ENCODE measurements at regions not wholly inside any gene's neighbourhood (a gene's known extent, or its start where the extent isn't known, plus 50 kb on each side); places are given as distances from the start of the nearest gene placed in this dataset.

- Histone ChIP-seq H3K4me1 (ENCODE audit: insufficient read depth, low read length) (peaks cover 13% of the 10 kb centered on the region), H3K9ac (ENCODE audit: low read depth, low read length) (no peak overlapping the region), H3K9me3 (ENCODE audit: control insufficient read depth, insufficient read depth, low read length) (peaks cover 6% of the 10 kb centered on the region), H3K36me3 (ENCODE audit: insufficient read depth, low read length) (no peaks in the 10 kb centered on the region)
Measured at GRCh38 chr2:81996332-81996731, 1691.8 kb upstream of the LRRTM1 start.

GRCh38 chr2:81991282-81991681 is 1686.7 kb upstream of the LRRTM1 start:
- Histone ChIP-seq H3K36me3 (ENCODE audit: insufficient read depth, low read length) (no peaks in the 10 kb centered on the region), H3K4me1 (ENCODE audit: insufficient read depth, low read length) (no peaks in the 10 kb centered on the region), H3K9me3 (ENCODE audit: control insufficient read depth, insufficient read depth, low read length) (peaks cover 11% of the 10 kb centered on the region), H3K9ac (ENCODE audit: low read depth, low read length) (no peak overlapping the region)

- Histone ChIP-seq H3K36me3 (ENCODE audit: insufficient read depth, low read length) (no peaks in the 10 kb centered on the region), H3K9ac (ENCODE audit: low read depth, low read length) (no peak overlapping the region), H3K9me3 (ENCODE audit: control insufficient read depth, insufficient read depth, low read length) (peaks cover 11% of the 10 kb centered on the region), H3K4me1 (ENCODE audit: insufficient read depth, low read length) (no peaks in the 10 kb centered on the region)
Measured at GRCh38 chr2:81987370-81987769, 1682.8 kb upstream of the LRRTM1 start.

- Histone ChIP-seq H3K9me3 (ENCODE audit: control insufficient read depth, insufficient read depth, low read length) (no peaks in the 10 kb centered on the region), H3K9ac (ENCODE audit: low read depth, low read length) (no peak overlapping the region), H3K4me1 (ENCODE audit: insufficient read depth, low read length) (no peaks in the 10 kb centered on the region), H3K36me3 (ENCODE audit: insufficient read depth, low read length) (no peaks in the 10 kb centered on the region)
Measured at GRCh38 chr2:81984969-81985637, 1680.6 kb upstream of the LRRTM1 start.

- H3K9ac ChIP-seq (ENCODE audit: low read depth, low read length): no peak overlapping the region
- no peaks in the 10 kb centered on the region for H3K36me3 ChIP-seq (ENCODE audit: insufficient read depth, low read length)
- no peaks in the 10 kb centered on the region for H3K9me3 ChIP-seq (ENCODE audit: control insufficient read depth, insufficient read depth, low read length)
- no peaks in the 10 kb centered on the region for H3K4me1 ChIP-seq (ENCODE audit: insufficient read depth, low read length)
Measured at GRCh38 chr2:81981585-81981984, 1677.0 kb upstream of the LRRTM1 start.

- no peaks in the 10 kb centered on the region for H3K9me3 ChIP-seq (ENCODE audit: control insufficient read depth, insufficient read depth, low read length)
- no peak overlapping the region for H3K9ac ChIP-seq (ENCODE audit: low read depth, low read length)
- no peaks in the 10 kb centered on the region for H3K36me3 ChIP-seq (ENCODE audit: insufficient read depth, low read length)
- no peaks in the 10 kb centered on the region for H3K4me1 ChIP-seq (ENCODE audit: insufficient read depth, low read length)
Measured at GRCh38 chr2:81979086-81979485, 1674.5 kb upstream of the LRRTM1 start.

GRCh38 chr2:81976998-81977397 is 1672.4 kb upstream of the LRRTM1 start:
- no peaks in the 10 kb centered on the region for H3K36me3 ChIP-seq (ENCODE audit: insufficient read depth, low read length)
- H3K9me3 ChIP-seq (ENCODE audit: control insufficient read depth, insufficient read depth, low read length): no peaks in the 10 kb centered on the region
- H3K9ac ChIP-seq (ENCODE audit: low read depth, low read length): no peak overlapping the region
- no peaks in the 10 kb centered on the region for H3K4me1 ChIP-seq (ENCODE audit: insufficient read depth, low read length)

GRCh38 chr2:81974216-81974615 is 1669.7 kb upstream of the LRRTM1 start:
- Histone ChIP-seq H3K4me1 (ENCODE audit: insufficient read depth, low read length) (no peaks in the 10 kb centered on the region), H3K9me3 (ENCODE audit: control insufficient read depth, insufficient read depth, low read length) (no peaks in the 10 kb centered on the region), H3K9ac (ENCODE audit: low read depth, low read length) (no peak overlapping the region), H3K36me3 (ENCODE audit: insufficient read depth, low read length) (no peaks in the 10 kb centered on the region; the same call in 1 of the 2 replicates)

GRCh38 chr2:81942876-81943275 is 1638.3 kb upstream of the LRRTM1 start:
- Histone ChIP-seq H3K9ac (ENCODE audit: low read depth, low read length) (no peak overlapping the region), H3K36me3 (ENCODE audit: insufficient read depth, low read length) (no peaks in the 10 kb centered on the region), H3K9me3 (ENCODE audit: control insufficient read depth, insufficient read depth, low read length) (no peaks in the 10 kb centered on the region), H3K4me1 (ENCODE audit: insufficient read depth, low read length) (peaks cover 8% of the 10 kb centered on the region)

- Histone ChIP-seq H3K4me1 (ENCODE audit: insufficient read depth, low read length) (peaks cover 8% of the 10 kb centered on the region), H3K9me3 (ENCODE audit: control insufficient read depth, insufficient read depth, low read length) (no peaks in the 10 kb centered on the region), H3K9ac (ENCODE audit: low read depth, low read length) (no peak overlapping the region), H3K36me3 (ENCODE audit: insufficient read depth, low read length) (no peaks in the 10 kb centered on the region)
Measured at GRCh38 chr2:81942136-81942680, 1637.7 kb upstream of the LRRTM1 start.

- no peaks in the 10 kb centered on the region for H3K9me3 ChIP-seq (ENCODE audit: control insufficient read depth, insufficient read depth, low read length)
- peaks cover 8% of the 10 kb centered on the region for H3K4me1 ChIP-seq (ENCODE audit: insufficient read depth, low read length)
- no peaks in the 10 kb centered on the region for H3K36me3 ChIP-seq (ENCODE audit: insufficient read depth, low read length)
- no peak overlapping the region for H3K9ac ChIP-seq (ENCODE audit: low read depth, low read length)
Measured at GRCh38 chr2:81940266-81940955, 1635.9 kb upstream of the LRRTM1 start.

- no peak overlapping the region for H3K9ac ChIP-seq (ENCODE audit: low read depth, low read length)
- no peaks in the 10 kb centered on the region for H3K9me3 ChIP-seq (ENCODE audit: control insufficient read depth, insufficient read depth, low read length)
- H3K4me1 ChIP-seq (ENCODE audit: insufficient read depth, low read length): peaks cover 8% of the 10 kb centered on the region
- H3K36me3 ChIP-seq (ENCODE audit: insufficient read depth, low read length): no peaks in the 10 kb centered on the region
Measured at GRCh38 chr2:81937944-81938343, 1633.4 kb upstream of the LRRTM1 start.

GRCh38 chr2:81903534-81903933 is 1599.0 kb upstream of the LRRTM1 start:
- H3K9ac ChIP-seq (ENCODE audit: low read depth, low read length): no peak overlapping the region

GRCh38 chr2:81901017-81901416 is 1596.5 kb upstream of the LRRTM1 start:
- Histone ChIP-seq H3K9ac (ENCODE audit: low read depth, low read length) (no peak overlapping the region), H3K4me1 (ENCODE audit: insufficient read depth, low read length) (no peaks in the 10 kb centered on the region), H3K36me3 (ENCODE audit: insufficient read depth, low read length) (no peaks in the 10 kb centered on the region), H3K9me3 (ENCODE audit: control insufficient read depth, insufficient read depth, low read length) (no peaks in the 10 kb centered on the region)

More at GRCh38 chr2:81903534-81903933, 1599.0 kb upstream of the LRRTM1 start:
- no peaks in the 10 kb centered on the region for H3K4me1 ChIP-seq (ENCODE audit: insufficient read depth, low read length)
- H3K36me3 ChIP-seq (ENCODE audit: insufficient read depth, low read length): no peaks in the 10 kb centered on the region
- H3K9me3 ChIP-seq (ENCODE audit: control insufficient read depth, insufficient read depth, low read length): no peaks in the 10 kb centered on the region
